GM19467 (cell line): ENCODE measurements at regions not wholly inside any gene's neighbourhood (a gene's known extent, or its start where the extent isn't known, plus 50 kb on each side); places are given as distances from the start of the nearest gene placed in this dataset.

ENCODE experiments used
- ATAC-seq: cut with Tn5 transposase; IDR thresholded peaks from one replicate; pipeline ENCODE4 v1.9.1; 2021; ENCODE audit warnings: mild to moderate bottlenecking, moderate library complexity; ENCODE audit not compliant: unreplicated experiment

DNA sequence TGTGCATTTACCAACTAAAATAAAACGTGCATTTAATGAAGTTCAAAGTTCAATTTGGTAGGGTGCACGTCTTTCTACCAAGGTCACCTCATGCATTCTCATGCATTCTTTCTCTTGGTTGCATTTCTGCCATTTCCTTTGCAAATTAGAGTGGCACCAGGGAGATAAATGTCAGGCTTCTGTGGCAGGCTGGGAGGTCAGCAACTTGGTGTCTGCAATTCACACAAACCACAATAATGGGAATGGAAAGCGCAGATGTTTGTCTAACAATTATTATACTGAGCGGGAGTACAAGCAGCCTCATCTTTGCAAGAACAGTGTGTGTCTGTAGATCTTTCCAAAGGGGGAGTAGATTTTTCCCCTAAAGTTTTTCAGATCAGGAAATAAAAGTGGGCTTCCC, 411.7 kb downstream of the DMRT2 start:
- ATAC-seq: no peak

DNA sequence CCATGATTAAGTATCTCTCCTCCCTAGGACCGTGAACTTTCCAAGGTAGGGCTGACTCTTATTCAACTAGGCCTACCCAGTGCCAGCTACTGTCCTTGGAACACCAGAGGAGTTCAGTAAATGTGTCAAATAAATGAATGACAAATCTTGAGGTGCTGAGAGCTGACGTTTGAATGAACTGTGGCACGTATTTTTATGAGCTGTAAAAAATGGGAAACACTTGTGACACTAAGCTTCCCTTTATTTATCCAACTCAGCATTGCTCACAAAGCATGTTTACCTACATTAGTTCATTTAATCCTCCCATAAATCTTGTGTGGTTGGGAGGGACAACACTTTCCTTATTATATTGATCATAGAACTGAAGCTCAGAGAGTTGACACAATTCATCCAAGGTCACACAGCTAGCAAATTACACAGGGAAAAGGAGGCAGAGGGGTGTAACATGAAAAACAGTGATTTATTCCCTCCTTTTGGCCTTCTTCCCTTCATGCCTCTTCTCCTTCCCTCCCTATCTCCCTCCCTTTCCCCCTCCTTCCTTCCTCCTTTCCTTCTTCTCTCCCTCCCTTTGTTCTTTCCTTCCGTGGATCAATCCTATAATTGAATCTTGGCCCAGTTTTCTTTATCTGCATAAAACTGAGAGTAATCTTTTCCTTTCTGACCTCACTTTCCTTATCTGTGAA, 412.6 kb downstream of the DMRT2 start:
- no peak for ATAC-seq

DNA sequence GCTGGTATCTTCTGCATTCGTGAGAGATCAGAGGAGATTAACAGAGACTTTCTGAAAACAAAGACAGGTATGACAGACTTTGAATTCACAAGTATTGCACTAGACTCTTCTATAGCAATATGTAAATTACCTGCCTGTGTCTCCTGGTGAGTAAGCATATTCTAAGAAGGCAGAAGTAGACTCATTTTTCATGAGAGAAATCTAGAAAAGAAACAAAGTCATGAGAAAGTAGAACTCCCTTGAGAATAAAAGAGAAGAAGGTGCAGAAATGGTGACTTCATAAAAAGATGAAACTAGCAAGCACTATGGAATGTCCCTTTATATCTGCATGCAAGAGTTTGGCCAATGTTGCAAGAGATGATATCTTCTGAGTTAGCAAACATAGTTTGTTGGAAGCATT, 419.8 kb downstream of the DMRT2 start:
- peak; percentile 87 for ATAC-seq

DNA sequence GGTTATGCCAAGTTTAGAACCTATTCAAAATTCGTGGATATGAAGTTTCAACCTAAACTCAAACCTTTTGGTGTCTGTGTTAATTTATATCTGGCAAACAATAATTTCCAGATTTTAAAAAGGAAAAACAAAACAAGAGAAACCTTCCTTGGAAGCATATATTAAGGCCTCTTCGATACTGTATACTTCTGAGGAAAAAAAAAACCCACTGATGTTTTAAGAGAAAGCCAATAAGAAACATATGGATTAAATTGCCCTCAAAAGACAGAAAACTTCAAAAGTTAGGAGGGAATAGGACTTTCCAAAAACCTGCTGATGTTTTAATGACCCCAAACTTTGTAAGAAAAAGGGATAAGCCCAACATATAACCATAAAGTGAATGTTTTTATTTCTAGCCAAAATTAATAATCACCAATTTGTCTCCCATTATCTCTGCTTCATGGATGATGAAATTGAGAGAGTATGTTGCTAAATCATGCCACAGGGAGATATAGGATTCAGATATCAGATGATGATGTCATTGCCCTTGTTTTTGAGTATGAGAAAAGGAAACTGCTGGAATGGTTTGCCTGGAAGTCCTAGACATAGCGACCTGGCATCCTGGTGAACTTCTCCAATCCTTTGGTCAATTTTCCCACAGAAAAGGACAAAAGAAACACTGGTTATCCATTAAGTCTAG, 423.9 kb downstream of the DMRT2 start:
- ATAC-seq: no peak

DNA sequence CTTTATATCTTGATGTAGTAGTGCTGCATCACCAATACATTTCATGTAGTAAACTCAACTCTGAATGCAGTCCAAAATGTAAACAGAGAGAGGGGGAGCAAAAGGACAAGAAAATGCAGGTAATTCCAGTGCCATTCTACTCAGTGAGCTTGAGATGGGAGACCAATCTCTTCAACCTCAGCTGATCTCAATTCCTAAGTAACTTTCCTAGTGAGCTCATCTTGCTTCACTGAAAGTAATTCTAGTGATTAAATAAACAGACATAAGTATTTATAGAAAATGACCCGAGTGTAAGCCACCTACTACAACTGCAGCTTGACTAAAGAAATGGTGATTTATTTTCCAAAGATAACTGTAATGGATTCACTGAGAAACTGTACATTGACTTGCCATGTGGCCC, 424.5 kb downstream of the DMRT2 start:
- no peak for ATAC-seq

DNA sequence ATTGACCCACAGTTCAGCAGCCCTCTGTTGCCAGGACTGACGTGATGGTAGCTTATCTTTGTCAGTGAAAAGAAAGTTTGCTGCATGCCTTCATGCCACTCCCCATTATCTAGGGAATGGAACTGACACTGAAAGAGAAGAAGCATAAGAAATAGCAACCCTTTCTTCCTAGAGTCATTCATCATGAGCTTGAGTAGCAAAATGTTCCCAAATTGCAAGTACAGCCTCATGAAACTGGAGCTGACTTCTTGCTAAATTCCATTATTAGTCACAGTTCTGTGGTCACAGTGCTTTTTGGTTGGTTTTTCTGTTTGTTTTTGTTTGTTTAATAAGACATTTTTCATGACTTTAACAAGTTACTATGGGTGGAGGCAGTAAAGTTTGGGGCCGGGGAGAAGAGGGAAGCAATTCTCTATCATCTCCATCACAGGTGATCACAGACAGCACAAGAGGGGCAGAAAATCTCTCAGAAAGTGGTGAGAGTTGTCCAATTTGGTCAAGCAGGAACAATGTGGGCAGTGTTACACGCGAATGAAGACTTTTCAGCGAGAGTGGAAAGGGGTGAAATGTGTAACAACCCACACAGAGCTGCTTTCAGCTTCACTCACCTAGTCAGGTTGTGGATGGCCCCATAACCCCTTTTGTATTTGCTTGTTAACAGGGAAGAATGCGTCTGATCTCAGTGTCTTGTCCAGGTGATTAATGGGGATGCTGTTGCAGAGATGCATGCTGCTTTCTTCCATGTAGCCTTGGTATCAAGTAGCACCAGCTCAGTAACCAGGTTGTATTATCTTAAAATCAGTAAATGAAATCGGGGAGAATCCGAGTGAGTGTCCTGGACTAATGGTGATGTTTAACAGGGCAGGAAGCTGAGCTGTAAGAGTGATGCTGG, 440.4 kb downstream of the DMRT2 start:
- peak; percentile 55 for ATAC-seq

DNA sequence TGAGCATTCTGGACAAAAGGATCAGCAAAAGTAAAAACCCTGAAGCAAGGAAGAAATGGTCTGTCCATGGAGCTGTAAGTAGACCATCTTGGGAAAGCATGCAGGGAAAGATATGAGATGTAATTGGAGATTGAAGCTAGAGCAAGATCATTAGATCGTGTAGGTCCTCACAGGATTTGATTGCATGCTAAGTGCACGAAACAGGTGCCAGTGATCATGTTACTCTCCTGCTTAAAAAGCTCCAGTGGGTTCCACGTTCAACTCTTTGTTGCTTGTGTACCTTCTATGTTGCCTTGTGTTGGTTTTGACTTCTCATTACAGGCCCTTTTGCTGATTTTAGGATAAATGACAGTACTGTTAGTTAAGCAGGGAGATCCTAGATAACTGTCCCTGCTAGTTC, 442.0 kb downstream of the DMRT2 start:
- ATAC-seq: no peak

DNA sequence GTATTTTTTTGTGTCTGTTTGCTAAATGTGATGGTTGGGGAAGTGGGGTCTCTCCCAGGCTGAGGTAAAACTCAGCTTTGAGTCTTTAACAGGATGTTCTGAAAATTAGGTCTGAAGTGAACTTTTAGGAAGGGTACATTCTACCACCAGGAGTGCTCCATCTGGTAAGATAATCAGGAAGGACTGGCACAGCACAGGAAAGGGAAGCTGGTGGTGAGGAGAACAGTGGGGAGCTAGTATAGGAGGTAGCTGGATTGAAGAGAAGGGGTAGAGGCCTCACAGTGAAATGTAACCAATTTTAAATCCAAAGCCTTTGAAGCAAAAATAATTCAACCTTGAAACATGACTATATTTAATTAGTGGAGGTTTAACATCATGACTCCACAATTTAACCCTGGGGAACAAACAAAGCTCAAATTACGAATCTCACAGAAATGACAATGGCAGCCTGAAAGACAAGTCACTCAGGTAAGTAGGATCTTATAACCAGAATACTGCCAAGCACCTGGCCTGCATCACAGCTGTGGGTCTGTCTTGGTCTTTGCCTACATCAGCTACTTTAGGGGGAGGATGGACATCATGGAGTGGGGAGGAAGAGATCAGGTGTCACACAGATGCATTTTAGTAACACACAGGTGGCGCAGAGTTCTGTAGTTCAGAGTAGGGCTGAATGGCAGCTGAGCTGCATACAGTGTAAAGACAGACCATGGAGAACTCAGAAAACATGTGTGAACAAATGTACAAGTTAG, 445.3 kb downstream of the DMRT2 start:
- no peak for ATAC-seq

DNA sequence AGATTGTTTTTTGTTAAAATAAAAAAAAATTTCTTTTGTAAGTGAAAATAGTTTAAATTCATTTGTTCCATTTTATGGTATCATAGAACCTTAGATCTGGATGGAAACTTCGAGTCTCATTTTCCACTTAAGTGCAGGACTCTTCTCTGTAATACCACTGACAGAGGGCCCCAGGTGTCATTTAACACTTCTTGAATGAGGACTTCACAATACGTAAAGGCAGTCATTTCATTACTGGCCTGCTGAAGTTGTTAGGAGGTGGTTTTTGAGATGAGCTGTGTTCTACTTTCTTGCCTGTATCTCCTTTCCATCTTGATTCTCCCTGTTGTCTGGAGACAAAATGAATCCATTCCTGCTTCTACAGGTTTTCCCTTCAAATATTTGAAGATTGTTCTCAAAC, 455.3 kb downstream of the DMRT2 start:
- ATAC-seq: no peak

DNA sequence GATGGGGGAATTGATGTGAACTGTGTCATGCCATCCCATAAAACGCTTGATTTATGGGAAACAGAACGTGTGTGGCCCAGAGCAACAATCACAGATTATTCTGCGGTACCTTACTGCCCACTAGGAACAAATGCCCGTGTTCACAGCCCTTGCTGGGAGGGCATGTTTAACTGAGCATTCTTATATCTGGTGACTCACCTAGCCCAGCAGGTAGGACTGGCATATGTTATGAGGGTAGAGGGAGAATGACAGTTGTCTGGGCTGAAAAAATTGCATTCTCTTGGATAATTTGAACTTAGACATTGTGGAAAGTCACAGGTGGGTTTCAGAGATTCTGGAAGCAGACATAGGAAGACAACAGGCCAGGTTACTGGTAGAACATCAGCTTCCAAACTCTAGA, 460.6 kb downstream of the DMRT2 start:
- ATAC-seq: no peak

DNA sequence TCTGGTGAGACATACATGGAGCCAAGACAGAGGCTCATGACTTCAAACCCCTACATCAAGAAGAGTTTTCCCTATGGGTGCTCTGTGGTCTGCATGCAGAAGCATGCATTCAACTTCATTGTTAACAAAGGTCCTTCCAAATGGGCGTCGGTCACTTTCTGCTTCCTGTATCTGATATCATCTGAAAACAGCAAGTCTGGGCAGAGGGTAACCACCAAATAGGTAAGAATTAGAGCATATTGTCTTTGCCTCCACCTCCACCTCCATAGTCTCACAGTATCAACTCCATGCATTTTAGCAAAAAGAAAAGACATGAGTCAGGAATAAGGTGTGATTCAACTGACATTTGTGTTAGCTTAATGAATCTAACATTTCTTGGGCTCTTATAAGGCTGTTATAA, 462.9 kb downstream of the DMRT2 start:
- no peak for ATAC-seq

DNA sequence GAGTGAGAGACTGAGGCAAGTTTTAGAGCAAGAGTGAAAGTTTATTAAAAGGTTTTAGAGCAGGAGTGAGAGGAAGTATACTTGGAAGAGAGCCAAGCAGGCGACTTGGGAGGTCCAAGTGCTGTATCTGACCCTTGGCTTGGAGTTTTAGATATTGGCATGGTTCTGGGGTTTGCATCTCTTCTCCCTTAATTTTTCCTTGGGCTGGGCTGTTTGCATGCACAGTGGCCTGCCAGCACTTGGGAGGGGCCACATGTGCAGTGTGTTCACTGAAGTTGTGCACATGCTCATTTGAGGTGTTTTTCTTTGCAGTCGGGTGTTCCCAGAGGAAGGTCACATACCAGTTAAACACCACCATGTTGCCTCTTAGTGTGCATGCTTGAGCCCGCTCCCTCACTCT, 464.1 kb downstream of the DMRT2 start:
- no peak for ATAC-seq

DNA sequence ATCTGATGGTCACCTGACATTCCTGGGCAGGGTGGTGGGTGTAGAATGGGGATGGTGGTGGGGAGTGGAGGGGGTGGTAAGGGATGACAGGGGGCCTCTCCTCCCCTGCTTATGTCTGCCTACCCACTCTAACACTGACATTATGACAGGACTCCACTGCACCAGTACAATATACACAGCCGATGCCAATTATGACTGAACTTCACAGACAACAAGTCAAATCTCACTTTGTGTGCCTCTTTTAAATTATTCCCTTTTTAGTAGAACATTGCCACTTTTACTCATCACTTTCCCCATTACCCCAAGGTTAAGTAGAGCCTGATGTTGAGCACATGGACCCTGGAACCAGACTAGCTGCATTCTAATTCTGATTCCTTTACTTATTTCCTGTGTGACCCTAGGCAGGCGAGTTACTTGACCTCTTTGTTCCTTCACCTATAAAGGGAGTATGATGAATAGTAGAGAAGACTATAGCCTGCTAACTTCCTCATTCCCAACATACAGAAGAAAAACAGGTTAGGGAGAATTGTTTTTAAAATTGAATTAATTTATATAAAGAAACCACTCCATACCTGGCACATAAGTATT, 464.7 kb downstream of the DMRT2 start:
- no peak for ATAC-seq

DNA sequence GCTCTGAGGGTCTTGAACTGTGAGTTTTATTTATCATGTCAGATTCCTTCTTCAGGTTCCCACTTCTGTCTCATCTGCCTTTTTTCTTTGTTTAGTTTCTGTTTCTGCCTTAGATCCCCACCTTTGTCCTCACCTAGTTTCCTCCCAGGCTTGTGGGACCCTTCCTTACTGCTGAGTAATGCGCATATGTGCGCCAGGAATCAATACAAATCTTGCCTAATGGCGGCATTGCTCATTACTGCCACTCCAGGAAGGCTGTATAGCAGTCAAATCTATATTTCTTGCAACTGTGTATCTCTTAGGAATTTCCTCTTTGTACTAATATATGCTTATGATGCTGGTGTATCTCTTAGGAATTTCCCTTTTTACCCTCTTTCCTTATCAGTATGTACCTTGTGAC, 465.4 kb downstream of the DMRT2 start:
- ATAC-seq: no peak

DNA sequence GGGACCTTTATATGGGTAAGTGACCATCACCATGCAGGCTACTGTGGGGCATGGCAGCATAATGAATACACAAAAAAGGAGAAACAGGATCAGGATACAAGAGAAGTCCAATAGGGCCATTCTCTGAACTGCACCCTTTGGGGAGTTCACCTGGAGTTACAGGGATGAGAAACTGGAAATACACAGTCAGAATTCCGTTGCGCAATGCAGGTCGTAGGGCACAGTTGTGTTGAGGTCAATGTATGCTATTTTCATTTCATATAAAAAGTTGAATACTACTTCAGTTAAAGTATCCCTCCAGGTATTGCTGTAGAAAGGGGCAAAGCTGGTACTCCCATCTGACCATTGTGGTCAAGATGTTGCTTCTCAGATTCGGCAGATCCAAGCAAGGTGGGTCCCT, 471.4 kb downstream of the DMRT2 start:
- ATAC-seq: no peak

DNA sequence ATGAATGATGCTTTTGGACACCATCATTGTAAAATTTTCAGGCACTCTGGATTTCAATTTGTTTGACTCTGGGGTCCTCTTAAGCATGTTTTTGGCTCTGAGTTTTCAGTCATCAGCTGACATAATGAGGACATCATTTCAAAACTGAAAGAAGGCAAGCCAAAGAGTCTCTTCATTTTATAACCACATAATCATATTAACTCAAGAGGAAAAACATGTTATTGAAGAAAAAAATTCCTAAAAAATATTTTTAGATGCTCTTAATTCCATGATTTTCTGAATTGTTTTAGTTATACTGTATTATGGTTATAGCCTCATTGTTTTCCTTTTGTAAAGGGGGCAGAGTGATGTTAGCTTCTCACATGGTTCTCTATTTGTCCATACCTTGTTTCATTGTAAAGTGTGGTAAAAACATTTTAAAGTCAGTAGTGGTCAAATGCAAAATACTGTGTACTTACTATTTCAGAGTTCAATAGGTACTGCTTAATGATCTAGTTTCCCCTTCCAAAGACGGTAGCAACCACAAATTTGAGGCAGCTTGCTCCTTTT, 472.1 kb downstream of the DMRT2 start:
- peak; percentile 59 for ATAC-seq

DNA sequence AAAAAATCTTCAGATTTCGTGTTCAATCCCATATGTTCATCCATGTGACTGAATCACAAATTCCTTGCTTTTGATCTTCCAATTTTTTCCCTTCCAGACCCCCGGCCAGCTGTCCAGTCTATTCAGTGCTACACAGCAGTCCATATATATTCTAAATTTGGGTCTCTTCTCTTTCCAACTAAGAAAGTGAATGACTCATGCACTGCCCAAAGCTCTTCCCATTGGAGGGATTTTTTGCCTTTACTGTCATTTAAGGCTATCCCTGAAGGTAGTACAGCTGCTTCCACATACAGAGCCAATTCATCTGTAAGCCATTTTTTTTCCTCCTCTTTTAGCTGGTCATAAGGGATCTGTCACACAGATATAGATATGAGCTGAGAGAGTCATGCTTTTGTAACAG, 478.3 kb downstream of the DMRT2 start:
- ATAC-seq: no peak

DNA sequence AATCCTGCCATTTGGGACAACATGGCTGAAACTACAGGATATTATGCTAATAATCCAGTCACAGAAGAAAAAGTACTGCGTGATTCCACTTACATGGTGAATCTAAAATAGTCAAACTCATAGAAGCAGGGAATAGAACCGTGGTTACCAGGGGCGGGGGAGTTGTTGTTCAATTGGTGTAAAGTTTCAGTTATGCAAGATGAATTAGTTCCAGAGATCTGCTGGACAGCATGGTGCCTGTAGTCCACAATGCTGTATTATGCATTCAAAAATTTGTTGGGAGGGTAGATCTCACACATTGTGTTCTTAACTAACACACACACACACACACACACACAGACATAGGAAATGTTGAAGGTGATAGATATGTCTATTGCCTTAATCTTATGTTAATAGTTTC, 480.5 kb downstream of the DMRT2 start:
- ATAC-seq: no peak

DNA sequence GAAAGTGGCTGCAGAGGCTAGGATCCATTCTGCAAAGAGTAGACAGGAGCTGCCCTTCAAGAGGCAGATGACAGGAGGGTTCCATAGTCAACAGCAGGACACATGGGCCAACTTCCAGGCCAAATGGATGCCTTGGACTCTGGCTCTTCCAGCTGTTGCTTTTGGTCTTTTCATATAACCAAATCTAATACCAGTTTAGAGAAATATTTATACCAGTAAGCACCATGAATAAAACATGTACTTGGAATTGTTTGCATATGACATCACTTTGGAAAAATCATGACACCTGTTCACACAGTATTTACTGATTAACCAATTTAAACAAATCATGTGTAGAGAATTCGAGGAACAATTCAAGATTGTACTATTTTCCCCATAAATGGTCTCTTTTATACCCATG, 481.3 kb downstream of the DMRT2 start:
- ATAC-seq: no peak

DNA sequence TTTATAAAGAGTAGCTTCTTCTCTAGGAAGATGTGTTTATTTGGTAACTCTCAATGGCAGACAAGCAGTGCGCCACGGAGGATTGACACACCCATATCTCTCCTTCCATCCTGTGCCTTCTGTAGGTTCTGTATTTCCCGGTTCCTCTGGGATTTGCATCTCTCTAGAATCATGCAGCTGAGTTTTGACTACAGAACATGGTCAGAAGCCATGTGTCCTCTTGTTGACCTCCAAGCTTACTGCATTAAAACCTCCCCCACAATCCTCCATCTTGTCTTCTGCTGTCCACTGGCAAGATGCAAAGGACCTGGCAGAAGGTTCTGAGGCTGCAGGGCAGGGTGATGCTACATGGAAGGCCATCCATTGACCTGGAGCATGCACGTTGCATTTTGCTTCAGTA, 482.0 kb downstream of the DMRT2 start:
- ATAC-seq: no peak

DNA sequence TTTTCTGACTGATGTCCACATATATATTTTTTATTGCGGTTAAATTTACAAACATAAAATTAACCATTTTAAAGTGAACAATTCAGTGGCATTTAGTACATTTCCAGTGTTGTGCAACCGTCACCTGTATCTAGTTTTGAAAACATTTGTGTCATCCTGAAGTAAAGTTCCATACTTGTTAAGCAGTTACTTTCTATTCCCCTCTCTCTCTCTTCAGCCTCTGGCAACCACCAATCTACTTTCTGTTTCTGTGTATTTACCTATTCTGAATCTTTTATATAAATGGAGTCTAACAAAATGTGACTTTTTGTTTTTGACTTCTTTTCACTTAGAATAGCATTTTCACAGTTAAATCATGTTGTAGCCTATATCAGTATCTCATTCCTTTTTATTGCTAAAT, 480.1 kb upstream of the SMARCA2 start:
- peak; percentile 56 for ATAC-seq
